DMS153 treated with DMSO at 0.1 percent for 48 hours (cell line): ENCODE measurements at regions not wholly inside any gene's neighbourhood (a gene's known extent, or its start where the extent isn't known, plus 50 kb on each side); places are given as distances from the start of the nearest gene placed in this dataset.
"Not testable (repeated sequence)": the region's sequence is repeated elsewhere in the genome, so short reads cannot be mapped to it uniquely, and the experiment has no call there.

ENCODE experiments used
- DNase-seq: peaks from one replicate; lab custom pipeline; 2025; ENCODE audit not compliant: unreplicated experiment; lab: John Stamatoyannopoulos, UW

DNA sequence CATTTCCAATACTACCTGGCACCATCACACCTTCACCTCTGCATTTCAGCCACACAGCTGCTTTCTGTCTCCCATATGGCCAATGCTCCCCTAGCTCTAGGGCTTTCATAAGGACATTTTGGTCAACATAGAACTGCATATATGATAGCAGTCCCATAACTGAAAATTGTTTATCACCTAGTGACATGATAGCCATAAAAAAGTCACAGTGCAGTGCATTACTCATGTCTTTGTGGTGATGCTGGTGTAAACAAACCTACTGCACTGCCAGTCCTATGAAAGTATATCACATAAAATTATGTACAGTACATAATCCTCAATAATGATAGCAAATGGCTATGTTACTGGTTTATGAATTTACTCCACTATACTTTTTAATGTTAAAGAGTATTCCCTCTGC, 221.0 kb downstream of the NAF1 start:
- DNase-seq, result no peak

DNA sequence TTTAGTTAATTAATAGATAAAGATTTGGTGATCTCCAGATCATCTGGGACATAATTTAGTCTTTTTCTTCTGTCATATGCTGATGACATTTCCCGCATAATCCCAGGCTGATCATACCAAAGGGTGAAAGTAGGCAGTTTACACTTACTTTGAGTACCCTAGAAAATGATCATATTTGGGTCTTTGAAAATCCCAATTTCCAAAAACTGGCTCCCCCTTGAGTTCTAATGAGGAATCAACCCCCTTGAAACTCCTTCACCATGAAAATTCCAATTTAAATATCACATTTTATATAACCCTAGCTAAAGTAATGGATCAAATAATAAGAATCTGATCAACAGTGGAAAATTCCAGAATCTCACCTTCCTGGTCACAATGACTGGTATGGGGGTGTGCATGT, 223.4 kb downstream of the NAF1 start:
- DNase-seq, result no peak

DNA sequence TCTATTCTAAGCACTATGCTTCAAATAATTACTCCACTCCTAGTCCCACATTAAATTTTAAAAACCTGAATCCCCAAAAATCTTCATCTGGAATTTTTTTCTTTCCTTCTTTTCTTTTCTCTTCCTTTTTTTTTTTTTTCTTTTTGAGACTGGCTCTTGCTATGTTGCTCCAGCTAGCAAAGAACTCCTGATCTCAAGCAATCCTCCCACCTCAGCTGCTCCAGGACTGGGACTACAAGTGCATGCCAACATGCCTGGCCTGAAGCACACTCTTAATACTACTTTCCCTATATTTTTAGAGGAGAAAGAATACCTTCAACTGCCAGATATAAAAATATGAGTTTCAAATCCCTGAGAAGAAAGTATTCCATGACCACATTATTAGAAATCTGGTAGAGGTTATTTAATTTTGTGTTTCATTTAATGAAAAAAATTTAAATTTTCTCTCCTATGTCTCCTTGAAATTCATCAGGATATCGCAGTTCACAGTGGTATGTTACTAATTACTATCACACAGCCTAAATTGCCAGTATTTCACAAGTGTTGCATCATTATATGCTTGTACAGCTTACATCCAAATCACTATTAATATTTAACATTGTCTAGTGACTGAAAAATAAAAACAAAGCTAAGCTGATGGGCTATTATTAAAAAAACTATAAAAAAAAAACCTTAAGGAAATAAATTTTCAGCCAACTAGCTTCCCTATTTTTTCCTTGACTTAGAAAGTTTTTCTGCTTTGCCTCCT, 227.8 kb downstream of the NAF1 start:
- DNase-seq, result no peak

DNA sequence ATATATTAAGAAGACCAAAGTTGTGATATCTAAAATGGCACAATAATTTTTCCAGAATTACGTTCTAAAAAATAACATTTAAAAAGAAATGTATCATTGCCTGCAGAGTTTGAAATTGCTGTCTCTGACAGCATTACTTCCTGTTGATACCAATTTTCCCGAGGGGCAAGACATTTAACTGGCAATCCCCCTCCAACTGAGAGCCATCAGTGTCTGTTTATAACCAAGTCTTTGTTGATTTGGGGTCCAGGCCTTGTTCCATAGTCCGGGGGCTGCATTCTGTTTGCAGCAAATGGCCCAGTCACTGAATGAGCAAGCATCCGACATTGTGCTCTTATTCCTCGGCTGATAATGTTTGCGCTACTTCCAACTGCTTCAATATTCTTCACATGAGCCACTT, 231.5 kb downstream of the NAF1 start:
- no peak for DNase-seq

DNA sequence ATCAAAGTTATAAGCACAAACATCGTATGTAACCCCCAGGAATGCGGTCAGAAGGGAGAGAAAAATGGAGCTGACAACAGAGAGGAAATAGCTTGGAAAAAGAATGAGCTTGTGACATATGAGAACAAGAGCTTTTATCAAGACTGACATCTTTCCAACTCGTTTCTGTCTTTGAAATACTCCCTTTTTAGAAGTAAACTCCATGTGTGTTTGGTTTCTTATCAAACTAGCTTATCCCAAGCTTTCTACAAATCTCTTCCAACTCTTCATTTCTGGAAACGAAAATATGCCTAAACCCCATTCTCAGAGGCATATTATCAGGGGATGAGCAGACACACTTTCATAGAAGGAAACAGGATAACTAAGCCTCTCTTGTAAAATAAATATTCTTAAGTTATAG, 235.4 kb downstream of the NAF1 start:
- DNase-seq, result no peak

DNA sequence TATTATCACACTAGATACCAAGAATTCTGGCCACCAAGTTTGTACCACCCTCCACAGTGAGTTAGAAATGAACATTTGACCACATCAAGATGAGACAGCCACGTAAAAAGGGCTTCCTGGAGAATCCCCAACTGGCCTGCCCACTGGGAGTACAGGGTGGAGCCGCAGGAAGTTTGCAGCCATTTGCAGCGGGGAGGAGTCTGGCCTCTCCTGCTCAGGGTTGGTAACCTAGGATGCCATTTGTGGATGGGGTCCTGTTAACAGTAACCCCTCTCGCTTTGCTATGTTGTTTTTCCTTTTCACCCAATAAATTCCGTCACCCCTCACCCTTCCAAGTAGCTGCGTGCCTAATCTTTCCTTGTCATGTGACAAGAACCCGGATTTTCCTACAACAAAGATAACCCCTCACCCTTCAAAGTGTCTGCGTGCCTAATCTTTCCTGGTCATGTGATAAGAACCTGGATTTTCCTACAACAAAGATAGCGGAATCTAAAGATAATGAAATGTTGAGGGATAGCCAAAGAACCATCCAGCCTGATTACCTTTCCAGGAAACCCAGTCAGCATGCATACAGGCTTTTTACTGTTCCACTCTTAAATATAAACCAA, 245.4 kb downstream of the NAF1 start:
- no peak for DNase-seq

DNA sequence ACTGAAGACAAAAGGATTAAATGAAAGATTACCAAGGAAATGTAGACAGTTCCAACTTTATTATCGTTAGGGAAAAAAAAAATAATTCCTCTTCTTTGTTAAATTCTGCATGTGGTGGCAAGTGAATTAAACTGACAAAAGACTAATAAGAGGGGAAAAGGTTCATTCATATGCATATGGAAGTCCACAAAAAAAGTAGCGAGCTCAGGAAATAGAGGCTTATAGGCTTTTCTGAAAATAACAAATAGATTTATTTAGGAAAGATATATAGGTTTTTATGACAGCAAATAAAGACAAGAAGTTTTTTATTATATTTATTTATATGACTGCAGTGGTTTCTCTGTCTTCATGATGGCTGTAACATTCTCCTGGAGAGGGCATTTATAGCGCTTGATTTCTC, 246.0 kb downstream of the NAF1 start:
- DNase-seq, result no peak

DNA sequence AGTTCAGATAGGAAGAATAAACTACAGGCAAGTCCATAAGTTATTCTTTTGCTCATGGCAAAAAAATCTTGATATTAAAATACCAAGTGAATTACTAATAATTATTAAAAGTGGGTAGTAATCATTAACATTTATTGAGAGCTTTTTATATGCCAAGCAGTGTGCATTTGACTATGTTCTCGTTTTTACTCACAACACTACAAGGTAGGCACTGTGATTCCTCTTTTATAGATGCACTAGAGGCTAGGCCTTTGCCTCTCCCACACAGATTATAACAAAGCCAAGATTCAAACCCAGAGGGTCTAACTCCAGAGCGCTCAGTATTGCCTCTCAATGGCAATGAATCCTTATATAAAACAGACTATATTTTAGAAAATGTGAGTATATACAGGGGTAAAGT, 254.2 kb downstream of the NAF1 start:
- no peak for DNase-seq

DNA sequence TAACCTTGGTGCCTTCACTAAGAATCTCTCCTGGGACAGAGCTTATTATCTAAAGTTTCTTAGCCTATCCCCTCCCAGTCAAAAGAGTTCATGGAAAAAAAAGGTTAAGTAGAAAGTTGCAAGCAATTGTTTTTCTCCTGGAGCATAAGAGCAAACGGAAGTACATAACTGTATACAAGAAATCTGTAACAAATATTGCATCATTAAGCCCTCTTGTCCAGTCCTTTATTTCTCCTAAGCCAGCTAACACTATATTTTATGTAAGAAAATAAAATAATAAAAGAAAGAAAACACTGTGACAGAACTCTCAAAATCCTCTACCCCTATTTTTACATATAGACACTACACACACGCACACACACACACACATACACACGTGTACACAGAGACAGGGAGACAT, 255.3 kb downstream of the NAF1 start:
- no peak for DNase-seq

DNA sequence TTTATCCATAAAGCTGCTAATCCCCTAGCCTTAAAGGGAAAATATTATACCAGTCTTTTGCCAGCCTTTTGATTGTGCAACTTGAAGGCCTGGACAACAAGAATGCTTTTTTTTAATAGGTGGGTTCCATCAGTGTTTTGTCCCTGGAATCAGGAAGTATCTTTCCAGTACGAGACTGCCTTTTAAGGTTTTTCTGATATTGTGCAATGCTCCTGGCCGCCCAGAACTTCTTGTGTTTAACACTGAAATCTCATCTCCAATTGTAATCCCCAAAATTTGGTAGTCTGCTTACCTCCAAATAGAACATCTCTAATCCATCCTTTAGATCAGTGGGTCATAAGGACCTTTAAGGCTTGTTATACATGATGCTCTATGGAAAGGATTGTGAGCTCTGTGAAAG, 256.7 kb downstream of the NAF1 start:
- no peak for DNase-seq

DNA sequence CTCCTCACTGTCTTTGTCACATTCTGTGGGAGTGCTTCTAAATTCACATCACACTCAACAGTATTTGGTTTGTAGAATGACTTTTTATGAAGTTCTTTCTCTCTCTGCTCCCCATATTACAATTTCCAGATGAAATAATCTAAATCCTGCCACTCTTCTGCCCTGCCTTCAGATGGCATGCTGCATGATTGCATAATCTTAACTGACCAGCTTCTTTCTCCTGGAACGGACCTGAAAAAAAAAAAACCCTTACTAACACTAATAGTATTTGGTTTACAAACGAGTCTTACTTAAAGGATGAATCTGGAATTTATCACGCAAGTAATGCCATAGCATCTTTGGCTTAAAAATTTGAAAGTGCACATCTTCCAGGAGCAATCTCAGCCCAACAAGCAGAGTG, 272.3 kb downstream of the NAF1 start:
- DNase-seq, result no peak

DNA sequence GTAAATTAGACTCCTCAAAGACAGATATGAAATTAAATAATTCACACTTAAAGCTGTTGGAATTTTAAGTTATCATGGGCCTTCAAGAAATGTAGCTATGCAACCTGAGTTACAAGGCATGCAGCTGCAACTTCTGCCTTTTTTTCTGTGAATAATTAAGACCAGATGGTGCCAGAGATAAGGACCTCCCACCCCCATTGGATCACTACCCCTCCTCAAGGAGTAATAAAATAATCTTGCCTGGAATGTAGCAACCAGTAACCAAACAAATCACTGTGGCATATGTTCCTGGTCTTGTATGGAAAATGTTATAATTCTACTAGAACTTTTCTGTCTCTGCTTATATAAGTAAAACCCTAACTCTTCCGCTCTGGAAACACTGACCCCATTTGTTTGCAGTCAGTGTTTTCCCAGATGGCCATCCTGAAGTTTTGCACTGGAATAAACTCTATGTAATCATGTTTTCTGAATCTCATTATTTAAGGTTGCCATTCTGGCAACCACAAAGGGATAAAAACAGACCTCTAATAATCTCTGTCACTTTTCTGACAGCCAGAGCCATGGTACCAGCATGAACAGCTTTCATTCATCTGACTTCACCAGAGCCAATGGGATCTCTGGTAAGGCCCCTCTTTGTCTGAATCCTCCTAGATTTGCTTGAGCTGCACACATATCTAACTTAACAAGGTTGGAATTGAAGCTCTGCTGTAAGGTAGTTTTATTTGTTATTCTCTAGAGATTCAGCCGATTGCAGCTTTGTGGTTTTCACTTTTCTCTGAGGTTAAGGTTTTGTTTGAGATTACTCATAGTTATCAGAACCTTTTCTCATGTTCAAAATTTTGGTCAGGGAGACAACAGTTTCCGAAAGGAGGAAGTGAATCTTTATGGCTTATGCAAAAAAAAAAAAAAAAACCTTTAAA, 274.6 kb downstream of the NAF1 start:
- no peak for DNase-seq

DNA sequence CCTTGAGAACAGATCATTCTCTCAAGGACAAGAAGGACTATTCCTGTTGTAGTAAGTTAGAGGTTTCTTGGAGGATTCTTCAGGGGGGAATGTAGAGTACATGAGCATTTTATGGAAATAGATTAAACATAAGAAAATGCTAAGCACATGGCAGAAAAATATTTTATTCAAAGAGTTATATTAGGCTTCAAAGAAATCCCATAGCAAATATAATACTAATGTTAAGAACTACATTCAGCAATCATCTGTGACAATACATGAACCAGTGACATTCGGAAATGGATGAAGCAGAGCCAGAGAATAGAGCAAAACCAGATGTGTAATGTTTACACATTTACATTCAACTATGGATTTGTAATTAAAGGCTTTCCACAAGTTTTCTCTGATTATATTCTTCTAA, 288.6 kb downstream of the NAF1 start:
- no peak for DNase-seq

DNA sequence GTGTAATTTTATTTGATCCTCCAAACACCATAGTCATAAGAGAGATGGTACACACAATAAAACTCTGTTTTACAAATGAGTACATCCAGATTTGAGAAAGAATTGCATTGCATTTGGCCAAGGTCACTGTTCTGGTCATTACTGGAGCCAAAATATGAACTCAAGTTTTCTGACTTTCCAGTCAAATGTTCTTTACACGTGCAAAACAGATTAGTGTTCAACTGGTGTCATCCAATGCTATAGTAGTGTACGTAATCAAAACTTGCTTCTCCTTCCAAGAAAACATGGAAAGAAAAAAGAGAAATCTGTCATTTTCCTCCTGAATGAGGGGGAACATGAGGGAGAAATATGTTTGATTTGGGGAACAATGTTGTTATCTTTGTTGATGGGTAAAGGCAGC, 291.9 kb downstream of the NAF1 start:
- DNase-seq, result no peak

DNA sequence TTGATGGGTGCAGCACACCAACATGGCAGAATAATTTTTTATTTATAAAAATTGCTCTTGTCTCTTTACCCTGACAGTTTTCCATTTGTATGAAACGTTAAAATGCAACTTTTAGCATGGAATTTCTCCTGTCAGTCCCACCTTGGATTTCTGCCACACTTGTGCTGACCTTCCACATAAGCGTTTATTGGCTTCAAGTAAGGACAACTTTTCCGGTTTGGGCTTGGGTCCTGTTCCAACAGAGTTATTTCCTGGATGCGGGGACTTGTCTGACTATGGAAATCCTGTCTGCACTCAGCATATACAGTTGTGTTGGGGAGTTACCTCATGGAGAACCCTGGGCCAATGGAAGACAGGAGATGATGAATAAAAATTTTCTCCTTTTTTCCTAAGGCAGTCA, 294.7 kb downstream of the NAF1 start:
- no peak for DNase-seq

DNA sequence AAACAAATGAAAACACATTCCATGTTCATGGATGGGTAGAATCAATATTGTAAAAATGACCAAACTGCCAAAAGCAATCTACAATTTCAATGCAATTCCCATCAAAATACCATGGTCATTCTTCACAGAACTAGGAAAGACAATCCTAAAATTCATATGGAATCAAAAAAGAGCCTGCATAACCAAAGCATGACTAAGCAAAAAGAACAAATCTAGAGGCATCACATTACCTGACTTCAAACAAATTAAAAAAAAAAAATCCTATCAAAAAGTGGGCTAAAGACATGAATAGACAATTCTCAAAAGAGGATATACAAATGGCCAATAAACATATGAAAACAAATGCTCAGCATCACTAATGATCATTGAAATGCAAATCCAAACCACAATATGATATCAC, 297.5 kb downstream of the NAF1 start:
- no peak for DNase-seq

DNA sequence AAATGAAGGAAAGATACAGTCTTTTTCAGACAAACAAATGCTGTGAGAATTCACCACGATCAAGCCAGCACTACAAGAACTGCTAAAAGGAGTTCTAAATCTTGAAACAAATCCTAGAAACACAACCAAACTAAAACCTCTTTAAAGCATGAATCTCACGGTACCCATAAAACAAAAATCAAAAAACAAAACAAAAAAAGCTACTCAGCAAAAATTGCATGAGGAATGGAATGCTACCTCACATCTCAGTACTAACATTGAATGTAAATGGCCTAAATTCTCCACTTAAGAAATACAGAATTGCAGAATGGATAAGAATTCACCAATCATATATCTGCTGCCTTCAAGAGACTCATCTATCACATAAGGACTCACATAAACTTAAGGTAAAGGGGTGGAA, 300.1 kb downstream of the NAF1 start:
- DNase-seq, result no peak

DNA sequence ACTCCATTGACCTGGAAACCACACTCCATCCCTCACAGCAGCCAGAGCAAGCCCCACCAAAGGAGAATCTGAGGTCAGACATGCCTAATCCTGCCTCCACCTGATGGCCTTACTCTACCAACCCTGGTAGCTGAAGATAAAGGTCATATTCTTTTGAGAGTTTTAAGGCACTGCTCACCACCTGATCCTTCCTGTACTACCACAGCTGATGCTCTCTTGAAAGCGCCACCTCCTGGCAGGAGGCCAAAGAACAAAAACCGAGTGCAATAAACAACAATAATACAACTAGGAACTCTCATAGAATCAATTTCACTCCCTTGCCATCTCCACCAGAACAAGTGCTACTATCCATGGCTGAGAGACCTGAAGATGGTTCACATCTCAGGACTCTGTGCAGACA, 301.6 kb downstream of the NAF1 start:
- no peak for DNase-seq

DNA sequence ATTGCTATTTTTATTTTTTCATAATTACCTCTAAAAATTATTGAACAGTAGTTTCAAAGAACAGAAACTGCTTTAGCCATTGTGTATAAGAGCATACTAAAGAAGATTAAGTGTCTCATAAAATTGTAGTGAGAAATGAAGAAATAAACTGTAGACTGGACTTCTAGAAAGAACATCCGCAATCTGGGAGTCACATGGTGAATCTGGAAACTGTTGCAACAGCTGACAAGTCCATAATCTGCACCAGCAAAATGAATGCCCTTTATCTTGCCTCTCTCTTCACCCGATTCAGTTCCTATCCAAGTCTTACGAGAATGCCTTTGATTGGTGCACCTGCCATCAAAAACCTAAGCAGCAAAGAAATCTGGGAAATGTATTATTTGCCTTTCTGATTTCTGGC, 312.9 kb downstream of the NAF1 start:
- DNase-seq, result no peak

DNA sequence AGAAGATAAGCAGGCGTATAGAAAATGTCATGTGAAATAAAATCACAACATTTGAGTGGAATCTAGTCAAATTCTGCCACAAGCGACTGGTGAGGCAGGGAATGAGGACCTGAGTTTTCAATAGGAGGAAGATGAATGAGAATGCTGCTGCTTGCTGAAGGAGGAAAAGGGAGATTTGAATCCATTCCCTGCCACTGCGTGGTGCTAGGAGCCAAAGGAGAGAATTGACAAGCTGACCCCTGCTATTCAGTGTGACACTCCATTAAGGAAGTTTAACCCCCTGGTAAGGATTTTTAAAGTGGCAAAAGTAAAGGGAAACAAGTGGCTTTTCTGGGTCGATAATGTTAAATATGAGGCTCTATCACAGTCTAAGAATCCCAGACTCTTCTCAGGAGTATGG, 314.0 kb downstream of the NAF1 start:
- DNase-seq, result no peak

DNA sequence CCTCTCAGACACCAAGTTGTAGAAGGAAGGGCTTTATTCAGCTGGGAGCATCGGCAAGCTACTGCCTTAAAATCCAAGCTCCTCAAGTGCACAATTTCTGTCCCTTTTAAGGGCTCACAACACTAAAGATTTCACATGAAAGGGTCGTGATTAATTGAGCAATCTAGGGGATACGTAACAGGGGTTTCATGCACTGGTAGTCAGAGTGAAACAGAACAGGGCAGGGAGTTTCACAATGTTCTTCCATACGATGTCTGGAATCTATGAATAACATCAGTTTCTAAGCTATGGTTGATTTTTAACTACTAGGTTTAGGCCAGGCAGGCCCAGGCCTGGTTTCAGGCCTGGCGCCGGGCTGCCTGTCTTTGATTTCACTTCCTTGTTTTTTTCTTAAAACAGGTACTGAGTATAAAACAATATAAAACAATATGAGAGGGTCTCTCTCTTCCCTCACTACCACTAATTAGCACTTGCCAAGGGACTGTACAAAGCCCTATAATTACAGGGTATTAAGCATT, 315.4 kb downstream of the NAF1 start:
- not testable (repeated sequence) for DNase-seq

DNA sequence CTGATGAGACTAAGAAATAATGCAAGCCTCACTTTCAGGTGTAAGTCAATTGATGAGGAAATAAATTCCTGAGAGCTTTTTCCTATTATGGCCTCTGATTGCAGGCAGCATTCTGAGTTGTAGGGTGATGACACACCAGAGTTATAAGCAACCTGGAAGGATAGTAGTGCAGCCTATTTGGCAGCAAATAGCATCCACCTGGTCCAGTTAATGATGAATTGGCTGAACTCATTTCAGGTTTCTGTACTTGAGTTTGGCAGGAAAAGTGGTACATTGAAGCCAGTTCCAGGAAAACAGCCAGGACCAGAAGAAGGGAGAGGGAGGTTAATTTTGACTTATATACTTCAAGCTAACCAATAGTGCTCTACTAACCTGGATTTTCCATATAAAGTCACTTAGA, 316.8 kb downstream of the NAF1 start:
- no peak for DNase-seq
